GM04503 (cell line): ENCODE measurements at regions not wholly inside any gene's neighbourhood (a gene's known extent, or its start where the extent isn't known, plus 50 kb on each side); places are given as distances from the start of the nearest gene placed in this dataset.
"Not testable (repeated sequence)": the region's sequence is repeated elsewhere in the genome, so short reads cannot be mapped to it uniquely, and the experiment has no call there.

ENCODE experiments used
- DNase-seq: peaks from one replicate; pipeline ENCODE4 v3.0.0-alpha.2; 2012; ENCODE audit warnings: low read depth

DNA sequence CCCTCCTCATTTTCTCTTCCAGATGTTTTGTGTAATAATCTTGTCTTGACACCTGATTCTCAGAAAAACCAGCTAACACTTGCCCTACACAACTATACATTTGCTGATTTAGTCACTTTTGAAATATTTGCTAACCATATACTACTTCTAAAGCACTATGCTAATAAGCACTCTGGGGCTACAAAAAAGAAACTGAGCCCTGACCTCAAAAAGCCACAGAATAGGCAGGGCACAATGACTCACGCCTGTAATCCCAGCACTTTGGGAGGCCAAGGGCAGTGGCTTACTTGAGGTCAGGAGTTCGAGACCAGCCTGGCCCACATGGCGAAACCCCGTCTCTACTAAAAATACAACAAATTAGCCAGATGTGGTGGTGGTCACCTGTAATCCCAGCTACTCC lies 266.0 kb downstream of the RAD51AP2 start:
- DNase-seq, result no peak

DNA sequence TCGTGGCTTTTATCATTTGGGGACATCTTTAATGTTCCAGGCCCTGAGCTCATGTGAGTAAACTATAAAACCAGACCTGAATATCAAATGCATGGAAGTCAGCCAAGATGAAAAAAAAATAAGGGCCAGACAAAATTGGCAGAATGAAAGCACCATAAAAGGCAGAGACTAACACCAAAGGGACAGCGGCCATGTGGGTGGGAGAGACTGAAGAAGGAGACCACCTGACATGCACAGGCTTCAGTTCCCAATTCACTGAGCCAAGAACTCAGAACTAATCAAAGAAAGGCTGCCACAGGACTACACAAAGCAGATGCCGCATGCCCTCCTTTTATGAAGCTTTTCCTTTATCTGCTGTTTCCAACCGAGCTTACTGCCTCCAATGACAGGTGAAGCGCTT lies 267.1 kb downstream of the RAD51AP2 start:
- DNase-seq, result no peak

DNA sequence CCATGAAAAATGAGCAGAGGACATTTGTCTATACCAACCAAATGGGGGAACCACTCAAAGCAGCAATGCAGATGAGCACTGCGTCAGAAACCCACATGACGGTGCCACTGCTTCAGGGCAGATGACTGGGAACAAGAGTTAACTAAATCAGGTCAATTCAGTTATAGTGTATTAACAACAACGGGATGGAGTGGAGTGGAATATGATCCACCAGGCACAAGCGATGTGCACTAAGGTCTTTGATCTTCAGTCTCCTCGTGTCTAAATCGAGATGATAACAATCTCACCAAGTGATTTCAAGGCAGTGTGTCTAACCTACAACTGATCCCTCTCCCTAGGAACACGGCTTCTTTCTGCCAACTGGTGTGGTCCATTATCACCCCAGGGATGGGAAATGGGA lies 269.0 kb downstream of the RAD51AP2 start:
- no peak for DNase-seq

DNA sequence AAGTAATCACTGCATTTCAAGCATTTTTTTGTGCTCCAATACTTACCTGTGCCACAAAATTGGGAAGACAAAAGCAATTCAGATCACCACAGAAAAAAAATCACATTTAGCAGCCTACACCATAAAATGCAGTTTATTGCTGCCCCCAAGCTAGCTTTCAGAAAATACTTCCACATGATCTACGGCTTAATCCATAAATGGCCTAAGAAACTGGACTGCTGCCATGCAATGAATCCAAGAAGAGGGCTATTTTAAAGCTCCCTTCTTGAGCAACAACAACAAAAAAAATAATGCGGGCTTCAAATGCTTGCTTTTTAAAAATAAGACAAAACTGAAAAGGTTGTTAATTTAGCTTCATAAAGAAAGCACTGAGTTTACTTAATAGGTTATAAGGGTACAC lies 272.3 kb downstream of the RAD51AP2 start:
- DNase-seq, result no peak

DNA sequence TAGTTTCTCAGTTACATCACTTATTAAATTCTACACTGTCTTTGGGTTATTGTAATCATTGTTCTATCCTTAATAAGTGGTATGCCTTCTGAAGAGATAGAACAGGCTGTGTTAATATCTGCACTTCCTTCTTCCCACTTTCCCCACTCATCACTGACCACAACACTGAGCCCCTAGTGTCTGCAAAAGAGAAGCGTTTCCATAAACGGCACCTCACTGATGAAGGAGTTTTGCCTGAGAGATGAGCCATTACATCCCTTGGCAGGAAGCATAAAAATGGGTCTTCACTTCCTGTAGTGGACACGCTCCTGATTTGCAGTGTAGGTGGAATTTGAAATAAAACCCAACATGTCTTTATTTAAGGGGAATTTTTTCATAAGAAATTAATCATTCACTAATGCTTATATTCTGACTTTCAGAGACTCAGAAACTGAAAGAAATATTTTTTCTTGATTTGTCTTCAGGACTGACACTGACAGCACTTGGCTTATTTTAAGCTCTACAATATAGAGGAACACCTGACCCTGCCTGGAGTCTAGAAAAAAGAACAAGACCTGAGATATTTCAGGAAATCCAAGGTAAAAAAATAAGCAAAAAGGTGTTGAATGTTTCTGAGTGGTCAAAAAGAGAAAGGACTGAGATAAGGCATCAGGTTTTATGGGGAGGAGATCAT lies 275.3 kb downstream of the RAD51AP2 start:
- no peak for DNase-seq

DNA sequence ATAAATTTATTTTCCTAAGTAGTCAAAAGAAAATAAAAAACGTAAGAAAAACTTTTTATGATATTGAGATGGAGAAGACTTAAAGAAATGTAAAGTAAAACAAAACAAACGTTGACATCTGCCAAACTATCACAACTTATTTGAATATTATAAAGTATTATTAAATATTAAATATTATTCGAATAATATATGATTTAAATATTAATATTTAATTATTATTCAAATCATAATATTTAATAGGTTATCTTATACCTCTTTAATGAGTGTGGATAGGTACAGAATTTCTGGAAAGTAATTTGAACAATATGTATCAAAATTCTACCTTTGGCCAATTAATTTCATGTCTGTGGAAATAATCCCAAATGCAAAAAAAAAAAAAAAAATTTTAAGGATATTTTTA lies 278.7 kb downstream of the RAD51AP2 start:
- DNase-seq, result no peak

DNA sequence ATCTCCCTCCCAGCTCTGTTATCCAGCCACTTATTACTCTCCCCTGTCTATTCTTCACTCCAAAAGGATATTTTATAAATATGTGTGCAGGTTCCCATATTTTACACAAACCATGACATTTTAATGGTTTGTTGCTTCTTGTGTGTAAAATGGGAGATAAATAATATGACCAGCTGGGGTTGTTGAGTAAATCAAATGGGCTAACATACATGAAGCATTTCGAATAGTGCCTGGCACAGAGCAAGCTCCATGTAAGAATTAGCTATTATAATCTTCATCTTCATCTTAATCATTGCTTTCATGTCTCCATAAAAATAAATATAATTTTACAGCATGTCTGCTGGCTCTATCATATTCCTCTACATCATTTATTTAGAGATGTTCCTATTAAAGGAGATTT lies 283.1 kb downstream of the RAD51AP2 start:
- DNase-seq, result no peak

DNA sequence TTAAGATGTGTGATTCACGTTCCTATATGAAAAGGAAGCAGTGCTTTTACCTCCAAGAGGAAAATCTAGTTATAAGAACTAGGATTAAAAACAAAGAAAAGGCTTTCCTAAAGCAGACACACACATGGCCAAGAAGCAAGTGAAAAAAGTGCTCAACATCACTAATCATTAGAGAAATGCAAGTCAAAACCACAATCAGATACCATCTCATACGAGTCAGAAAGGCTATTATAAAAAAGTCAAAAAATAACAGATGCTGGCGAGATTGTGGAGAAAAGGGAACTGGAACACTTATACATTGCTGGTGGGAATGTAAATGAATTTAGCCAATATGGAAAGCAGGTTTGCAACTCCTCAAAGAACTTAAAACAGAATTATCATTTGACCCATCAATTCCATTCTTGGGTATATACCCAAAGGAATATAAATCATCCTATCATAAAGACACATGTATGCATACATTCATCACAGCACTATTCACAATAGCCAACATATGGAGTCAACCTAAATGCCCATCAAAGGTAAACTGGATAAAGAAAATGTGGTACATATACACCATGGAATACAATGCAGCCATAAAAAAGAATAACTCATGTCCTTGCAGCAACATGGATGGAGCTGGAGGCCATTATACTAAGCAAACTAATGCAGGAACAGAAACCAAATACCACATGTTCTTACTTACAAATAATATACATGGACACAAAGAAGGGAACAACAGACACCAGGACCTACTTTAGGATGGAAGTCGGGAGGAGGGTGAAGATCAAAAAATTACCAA lies 285.3 kb downstream of the RAD51AP2 start:
- DNase-seq, result no peak

DNA sequence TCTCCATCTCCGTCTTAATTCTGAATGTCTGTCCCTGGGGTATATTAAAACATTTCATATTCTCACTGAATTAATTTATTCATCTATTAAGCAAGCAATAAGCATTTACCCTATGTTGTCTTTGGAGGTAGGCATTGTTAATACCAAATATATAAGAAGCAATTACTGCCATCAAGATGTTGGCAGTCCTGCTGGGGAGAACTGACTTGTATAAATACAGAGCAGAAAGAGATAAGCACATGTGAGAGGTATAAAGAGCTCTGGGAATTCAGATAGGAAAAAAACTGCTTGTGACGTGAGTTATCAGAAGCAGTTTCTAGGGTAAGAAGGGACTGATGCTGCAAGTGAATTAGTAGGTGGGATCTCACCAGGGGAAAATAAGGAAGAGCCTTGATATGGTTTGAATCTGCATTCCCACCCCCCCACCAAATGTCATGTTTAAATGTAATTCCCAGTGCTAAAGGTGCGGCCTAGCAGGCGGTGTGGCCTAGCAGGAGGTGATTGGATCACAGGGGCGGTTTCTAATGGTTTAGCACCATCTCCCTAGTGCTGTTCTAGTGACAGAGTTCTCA lies 286.8 kb downstream of the RAD51AP2 start:
- DNase-seq, result no peak

DNA sequence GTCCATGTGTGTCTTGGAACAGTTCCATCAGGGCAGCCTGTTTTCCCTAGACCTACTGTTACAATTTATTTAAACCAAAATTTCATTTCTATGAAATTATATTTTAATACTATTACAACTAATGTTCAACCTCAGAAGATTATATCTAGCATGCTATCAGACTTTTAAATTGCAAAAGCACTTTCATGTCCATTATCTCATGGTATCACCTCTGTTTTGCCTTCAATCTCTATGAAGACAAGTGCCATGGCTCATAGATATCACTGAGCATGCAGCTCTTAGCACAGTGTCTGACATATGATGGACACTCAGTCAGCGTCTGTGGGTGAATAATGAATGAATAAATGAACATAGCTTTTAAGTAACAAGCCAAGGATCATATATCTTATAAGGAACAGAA lies 288.8 kb downstream of the RAD51AP2 start:
- DNase-seq, result no peak

DNA sequence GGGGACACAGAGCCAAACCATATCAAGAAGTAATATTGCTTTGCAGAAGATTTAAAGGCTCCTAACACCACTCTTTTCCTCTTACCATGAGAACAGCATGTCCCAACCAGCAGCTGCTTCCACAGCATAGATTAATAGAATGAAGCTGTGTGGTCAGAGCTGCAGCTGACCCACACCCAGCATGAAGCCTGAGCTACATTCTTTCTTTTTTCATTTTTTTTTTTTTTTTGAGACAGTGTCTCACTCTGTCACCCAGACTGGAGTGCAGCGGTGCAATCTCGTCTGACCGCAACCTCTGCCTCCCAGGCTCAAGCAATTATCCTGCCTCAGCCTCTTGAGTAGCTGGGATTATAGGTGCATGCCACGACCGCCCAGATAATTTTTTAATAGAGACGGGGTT lies 289.8 kb downstream of the RAD51AP2 start:
- no peak for DNase-seq

DNA sequence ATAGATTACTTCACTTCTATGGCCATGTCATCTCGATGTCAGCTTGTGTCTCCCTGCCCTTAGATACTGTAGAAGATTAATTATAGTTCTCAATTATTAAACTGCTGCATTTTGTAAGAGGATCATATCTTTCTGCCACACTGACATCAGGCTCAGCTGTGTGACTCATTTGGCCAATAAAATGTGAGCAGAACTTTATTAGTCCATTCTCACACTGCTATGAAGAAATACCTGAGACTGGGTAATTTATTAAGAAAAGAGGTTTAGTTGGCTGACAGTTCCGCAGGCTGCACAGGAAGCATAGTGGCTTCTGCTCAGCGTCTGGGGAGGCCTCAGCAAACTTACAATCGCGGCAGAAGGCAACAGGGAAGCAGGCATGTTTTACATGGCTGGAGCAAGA lies 290.4 kb downstream of the RAD51AP2 start:
- no peak for DNase-seq

DNA sequence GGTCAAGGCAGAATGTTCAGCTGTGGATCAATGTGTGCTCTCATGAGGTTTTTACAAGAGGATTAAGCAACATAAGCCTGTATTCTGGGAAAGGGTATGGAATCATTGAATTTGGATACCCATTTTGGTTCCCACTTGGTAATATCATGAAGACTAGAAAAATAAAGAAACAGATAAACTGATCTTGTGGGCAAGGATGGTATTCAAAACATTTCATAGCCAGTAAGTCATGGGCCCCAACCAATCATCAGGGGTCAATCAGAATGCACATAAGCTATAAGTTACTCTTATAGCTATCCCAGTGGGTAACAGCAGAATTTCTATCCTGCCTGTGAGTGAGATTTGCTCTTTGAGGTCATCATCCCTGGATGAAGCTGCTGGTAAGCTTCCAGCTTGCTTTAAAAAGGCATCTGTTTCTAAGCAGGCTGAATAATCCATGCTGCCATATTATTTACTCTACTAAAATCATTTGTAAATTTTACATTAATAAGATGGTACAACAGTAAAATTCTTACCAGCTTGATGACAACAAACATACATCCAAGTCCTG lies 291.2 kb downstream of the RAD51AP2 start:
- no peak for DNase-seq

DNA sequence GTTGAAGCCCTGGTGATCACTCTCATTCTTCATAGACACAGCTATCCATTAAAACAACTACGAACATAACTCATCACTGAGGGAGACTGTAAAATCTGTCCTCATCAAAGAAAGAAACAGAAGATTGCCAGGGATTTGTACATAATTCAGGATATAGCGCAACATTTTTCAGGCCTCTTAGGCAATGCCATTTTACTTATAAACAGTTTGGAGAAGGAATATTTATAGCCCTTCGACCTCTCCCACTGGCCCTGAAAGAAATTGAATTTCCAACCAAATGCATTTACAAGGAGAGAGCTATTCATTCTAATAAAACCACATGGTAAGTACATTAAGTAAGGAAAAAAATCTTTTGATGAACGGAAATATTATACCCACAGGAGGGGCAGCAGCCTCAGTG lies 295.0 kb downstream of the RAD51AP2 start:
- DNase-seq, result no peak

DNA sequence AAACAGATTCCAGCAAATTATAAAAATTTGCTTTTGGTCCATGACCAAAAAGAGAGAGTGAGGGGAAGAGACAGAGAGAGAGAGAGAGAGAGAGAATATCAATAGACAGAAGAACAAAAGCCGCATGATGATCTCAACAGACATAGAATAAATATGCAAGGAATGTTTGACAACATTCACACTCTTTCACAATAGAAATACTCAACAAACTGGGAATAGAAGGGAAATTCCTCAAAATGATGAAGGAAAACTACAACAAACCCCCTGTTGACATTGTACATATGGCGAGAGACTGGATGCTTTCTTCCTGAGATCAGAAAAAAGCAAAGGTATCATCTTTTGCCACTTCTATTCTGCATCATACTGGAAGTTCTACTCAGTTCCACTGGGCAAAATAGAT lies 309.7 kb downstream of the RAD51AP2 start:
- peak; percentile 11 for DNase-seq

DNA sequence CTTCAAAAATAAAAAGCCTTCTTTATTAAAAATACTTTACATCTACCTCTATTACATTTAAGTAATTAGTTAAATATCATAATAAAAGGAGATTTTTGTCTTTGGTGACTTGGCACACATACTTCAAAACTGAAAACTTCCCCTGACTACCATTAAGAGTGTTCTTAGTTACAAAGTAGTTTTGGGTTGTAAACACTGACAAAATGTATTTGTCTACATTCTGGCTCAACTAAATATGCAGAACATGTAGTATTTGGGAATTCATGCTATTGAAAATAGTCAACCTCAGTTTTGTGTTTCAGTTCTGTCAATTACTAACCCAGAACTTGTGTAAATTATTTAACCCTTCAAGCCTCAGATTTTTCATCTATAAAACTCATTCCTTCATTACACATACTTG lies 311.5 kb downstream of the RAD51AP2 start:
- no peak for DNase-seq

DNA sequence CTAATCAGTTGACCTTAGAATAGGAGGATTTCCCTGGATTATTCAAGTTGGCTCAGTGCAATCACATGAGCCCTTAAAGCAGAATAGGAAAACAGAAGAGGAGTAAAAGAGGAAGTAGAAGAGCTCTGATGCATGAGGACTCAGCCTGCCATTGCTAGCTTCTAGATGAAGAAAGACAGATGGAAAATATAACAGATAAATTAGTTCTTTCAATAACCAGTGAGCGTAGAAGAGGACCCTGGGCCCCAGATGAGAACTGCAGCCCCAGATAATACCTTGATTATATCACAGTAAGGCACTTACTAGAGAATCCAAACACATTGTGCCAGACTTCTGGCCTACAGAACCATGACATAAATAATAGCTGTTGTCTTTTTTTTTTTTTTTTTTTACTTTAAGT lies 314.0 kb downstream of the RAD51AP2 start:
- not testable (repeated sequence) for DNase-seq

DNA sequence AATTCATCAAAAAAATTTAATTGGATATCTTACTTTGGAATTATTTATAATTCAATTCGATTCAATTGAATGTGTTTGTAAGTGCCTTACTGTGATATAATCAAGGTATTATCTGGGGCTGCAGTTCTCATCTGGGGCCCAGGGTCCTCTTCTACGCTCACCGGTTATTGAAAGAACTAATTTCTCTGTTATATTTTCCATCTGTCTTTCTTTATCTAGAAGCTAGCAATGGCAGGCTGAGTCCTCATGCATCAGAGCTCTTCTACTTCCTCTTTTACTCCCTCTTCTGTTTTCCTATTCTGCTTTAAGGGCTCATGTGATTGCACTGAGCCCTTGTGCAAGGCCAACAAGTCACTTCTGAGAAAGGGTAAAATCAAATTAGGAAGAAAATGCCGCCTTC lies 315.6 kb downstream of the RAD51AP2 start:
- not testable (repeated sequence) for DNase-seq

DNA sequence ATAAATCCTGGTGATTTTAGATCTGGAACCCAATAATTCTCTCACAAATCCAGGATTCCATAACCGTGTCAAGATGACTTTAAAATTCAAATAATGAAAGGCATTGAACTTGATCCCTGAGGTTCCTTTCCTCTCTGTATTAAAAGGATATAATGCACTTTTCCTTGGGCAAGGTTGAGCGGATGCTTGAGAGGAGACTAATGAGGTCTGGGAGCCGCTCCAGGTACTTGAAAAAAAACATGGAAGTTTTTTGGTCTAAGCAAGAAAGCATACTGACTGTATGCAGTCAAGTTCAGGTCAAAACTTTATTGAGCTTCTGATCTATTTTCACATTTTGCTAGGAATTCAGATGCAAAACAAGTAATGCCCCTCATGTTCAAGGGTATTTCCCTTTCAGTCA lies 318.5 kb downstream of the RAD51AP2 start:
- no peak for DNase-seq

DNA sequence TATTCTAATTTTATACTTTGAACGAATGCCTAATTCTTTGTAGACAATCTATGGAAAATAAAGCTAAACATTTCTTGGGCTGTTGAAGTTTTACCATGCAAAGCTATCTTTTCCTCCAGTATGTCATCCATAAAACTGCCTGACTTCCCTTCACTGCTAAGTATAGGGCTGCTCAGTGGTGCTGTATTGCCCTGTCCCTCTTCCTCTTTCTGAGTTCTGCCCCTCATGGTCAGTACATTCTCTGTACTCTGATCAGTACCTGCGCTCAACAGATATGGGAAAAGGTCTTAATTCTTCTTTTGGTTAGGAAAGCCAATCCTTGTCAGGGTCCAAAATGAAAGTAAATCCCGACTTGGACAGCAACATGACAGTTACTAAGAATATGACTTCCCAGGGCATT lies 321.9 kb downstream of the RAD51AP2 start:
- DNase-seq, result no peak

DNA sequence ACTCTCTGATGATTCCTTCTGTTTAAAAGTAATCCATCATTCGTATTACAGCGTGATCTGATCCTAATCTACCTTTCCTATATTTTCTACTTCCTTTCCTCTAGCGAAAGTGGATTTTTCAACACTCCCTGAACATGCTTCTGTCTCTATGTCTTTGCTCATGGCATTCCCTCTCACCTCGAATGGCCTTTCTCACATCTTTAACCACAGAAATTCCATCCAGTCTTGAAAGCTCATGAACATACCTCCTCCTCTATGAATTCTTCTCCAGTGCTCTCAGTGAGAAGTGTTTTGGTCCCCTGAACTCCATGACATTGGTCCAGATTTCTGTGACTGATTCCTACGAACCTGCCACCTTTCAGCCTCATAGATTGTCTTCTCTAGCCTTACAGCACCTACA lies 323.2 kb downstream of the RAD51AP2 start:
- no peak for DNase-seq

DNA sequence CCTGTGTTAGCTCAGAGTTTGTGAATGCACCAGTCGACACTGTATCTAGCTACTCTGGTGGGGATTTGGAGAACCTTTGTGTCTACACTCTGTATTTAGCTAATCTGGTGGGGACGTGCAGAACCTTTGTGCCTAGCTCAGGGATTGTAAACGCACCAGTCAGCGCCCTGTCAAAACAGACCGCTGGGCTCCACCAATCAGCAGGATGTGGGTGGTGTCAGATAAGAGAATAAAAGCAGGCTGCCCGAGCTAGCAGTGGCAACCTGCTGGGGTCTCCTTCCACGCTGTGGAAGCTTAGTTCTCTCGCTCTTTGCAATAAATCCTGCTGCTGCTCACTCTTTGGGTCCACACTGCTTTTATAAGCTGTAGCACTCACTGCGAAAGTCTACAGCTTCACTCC lies 324.2 kb downstream of the RAD51AP2 start:
- DNase-seq, result no peak

DNA sequence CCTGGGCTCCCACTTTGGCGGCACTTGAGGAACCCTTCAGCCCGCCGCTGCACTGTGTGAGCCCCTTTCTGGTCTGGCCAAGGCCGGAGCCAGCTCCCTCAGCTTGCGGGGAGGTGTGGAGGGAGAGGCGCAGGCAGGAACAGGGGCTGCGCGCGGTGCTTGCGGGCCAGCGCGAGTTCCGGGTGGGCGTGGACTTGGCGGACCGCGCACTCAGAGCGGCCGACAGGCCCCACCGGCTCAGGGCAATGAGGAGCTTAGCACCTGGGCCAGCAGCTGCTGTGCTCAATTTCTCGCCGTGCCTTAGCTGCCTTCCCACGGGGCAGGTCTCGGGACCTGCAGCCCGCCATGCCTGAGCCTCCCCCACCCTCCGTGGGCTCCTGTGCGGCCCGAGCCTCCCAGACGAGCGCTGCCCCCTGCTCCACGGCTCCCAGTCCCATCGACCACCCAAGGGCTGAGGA lies 324.8 kb downstream of the RAD51AP2 start:
- DNase-seq, result not testable (repeated sequence)
